A673 (cell line): ENCODE measurements at regions not wholly inside any gene's neighbourhood (a gene's known extent, or its start where the extent isn't known, plus 50 kb on each side); places are given as distances from the start of the nearest gene placed in this dataset.

ENCODE experiments used
- BruUV-seq: library from RNA; stranded (reverse); fragments of 400-500 nt; replicated peaks from 2 replicates; lab custom pipeline; 2021; lab: Mats Ljungman, UMichigan
- CTCF ChIA-PET: fragments of 300-600 bp; sonication (Branson Sonifier 250); formaldehyde crosslinking; loops from one replicate; lab custom pipeline; 2022; ENCODE audit warnings: antibody characterized with exemption; lab: Charles Lee
- POLR2A ChIA-PET: fragments of 300-600 bp; sonication (Branson Sonifier 250); formaldehyde crosslinking; loops from one replicate; lab custom pipeline; 2022; ENCODE audit warnings: antibody characterized with exemption; ENCODE audit not compliant: low non-redundant PET; lab: Charles Lee
- DNase-seq: peaks from one replicate; pipeline ENCODE4 v3.0.0-alpha.2; 2015; ENCODE audit warnings: low spot score
- H3K27ac ChIP-seq: fragments of 200-600 bp; sonication (generic); 2 replicates; pipeline ENCODE4 v1.5.1; 2016; ENCODE audit warnings: mixed run types, low read depth, mild to moderate bottlenecking, mixed read lengths, antibody characterized with exemption, low read length; ENCODE audit not compliant: poor library complexity, severe bottlenecking
- H3K27me3 ChIP-seq: fragments of 200-600 bp; sonication (generic); replicated peaks from 2 replicates; pipeline ENCODE4 v1.6.1; 2017; ENCODE audit warnings: mixed run types, low read depth, mild to moderate bottlenecking, mixed read lengths, antibody characterized with exemption, low read length; ENCODE audit not compliant: insufficient read depth, poor library complexity
- H3K36me3 ChIP-seq: fragments of 200-600 bp; sonication (generic); 2 replicates; pipeline ENCODE4 v1.6.1; 2016; ENCODE audit warnings: mixed run types, mild to moderate bottlenecking, mixed read lengths, antibody characterized with exemption, low read length; ENCODE audit not compliant: insufficient read depth, poor library complexity, severe bottlenecking
- H3K4me1 ChIP-seq: fragments of 200-600 bp; sonication (generic); 2 replicates; pipeline ENCODE4 v1.6.1; 2017; ENCODE audit warnings: mixed run types, mild to moderate bottlenecking, mixed read lengths, antibody characterized with exemption, low read length; ENCODE audit not compliant: insufficient read depth, poor library complexity, severe bottlenecking
- H3K4me3 ChIP-seq: fragments of 200-600 bp; sonication (generic); 2 replicates; pipeline ENCODE4 v1.5.1; 2016; ENCODE audit warnings: low read depth, mixed run types, mild to moderate bottlenecking, mixed read lengths, low read length; ENCODE audit not compliant: poor library complexity, severe bottlenecking
- H3K9me3 ChIP-seq: fragments of 200-600 bp; sonication (generic); 2 replicates; pipeline ENCODE4 v1.6.1; 2016; ENCODE audit warnings: mixed run types, low read depth, mild to moderate bottlenecking, mixed read lengths, antibody characterized with exemption, low read length; ENCODE audit not compliant: poor library complexity, severe bottlenecking
- EZH2 ChIP-seq: fragments of 200-600 bp; sonication (generic); IDR thresholded peaks from 2 replicates; pipeline ENCODE4 v1.6.1; 2017; ENCODE audit warnings: borderline replicate concordance, low read depth, mild to moderate bottlenecking, mixed read lengths, antibody characterized with exemption, low read length; ENCODE audit not compliant: poor library complexity, severe bottlenecking
- intact Hi-C: fragments of 100-400 bp; cut with micrococcal nuclease; formaldehyde crosslinking; loops from one replicate; pipeline ENCODE4 v1.10.0; 2022; ENCODE audit not compliant: unreplicated experiment
- TF ChIP-seq, protein P1 (sequence below): fragments of 300-800, 200-600 bp; sonication (generic); conservative IDR thresholded peaks from 2 replicates; pipeline ENCODE4 v1.5.1; 2017; ENCODE audit warnings: low read depth, mild to moderate bottlenecking, antibody characterized with exemption, low read length, moderate library complexity, mixed read lengths

- TF ChIP-seq, protein P1, sequence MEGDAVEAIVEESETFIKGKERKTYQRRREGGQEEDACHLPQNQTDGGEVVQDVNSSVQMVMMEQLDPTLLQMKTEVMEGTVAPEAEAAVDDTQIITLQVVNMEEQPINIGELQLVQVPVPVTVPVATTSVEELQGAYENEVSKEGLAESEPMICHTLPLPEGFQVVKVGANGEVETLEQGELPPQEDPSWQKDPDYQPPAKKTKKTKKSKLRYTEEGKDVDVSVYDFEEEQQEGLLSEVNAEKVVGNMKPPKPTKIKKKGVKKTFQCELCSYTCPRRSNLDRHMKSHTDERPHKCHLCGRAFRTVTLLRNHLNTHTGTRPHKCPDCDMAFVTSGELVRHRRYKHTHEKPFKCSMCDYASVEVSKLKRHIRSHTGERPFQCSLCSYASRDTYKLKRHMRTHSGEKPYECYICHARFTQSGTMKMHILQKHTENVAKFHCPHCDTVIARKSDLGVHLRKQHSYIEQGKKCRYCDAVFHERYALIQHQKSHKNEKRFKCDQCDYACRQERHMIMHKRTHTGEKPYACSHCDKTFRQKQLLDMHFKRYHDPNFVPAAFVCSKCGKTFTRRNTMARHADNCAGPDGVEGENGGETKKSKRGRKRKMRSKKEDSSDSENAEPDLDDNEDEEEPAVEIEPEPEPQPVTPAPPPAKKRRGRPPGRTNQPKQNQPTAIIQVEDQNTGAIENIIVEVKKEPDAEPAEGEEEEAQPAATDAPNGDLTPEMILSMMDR: no peak
- no peak for TF ChIP-seq EZH2
- H3K4me3 ChIP-seq: no peak overlapping the region
- intact Hi-C loops: no loop called here
- no peaks in the 10 kb centered on the region for H3K9me3 ChIP-seq
- no peaks in the 10 kb centered on the region for H3K4me1 ChIP-seq
- H3K36me3 ChIP-seq: no peaks in the 10 kb centered on the region
- no TSS peak for BruUV-seq
- H3K27ac ChIP-seq: no peak overlapping the region
- ChIA-PET CTCF (no interaction called here), POLR2A (no interaction called here)
- no peaks in the 10 kb centered on the region for H3K27me3 ChIP-seq
- DNase-seq: no peak
Measured at GRCh38 chr3:106034313-106034712, 165.5 kb upstream of the CBLB start.

GRCh38 chr3:106035619-106036018 lies 166.8 kb upstream of the CBLB start:
- ChIA-PET CTCF (no interaction called here), POLR2A (no interaction called here)
- no peak for DNase-seq
- Histone ChIP-seq H3K4me3 (no peak overlapping the region), H3K36me3 (no peaks in the 10 kb centered on the region), H3K27ac (no peak overlapping the region), H3K27me3 (no peaks in the 10 kb centered on the region), H3K9me3 (no peaks in the 10 kb centered on the region), H3K4me1 (no peaks in the 10 kb centered on the region)
- intact Hi-C loops: no loop called here
- BruUV-seq: no TSS peak
- TF ChIP-seq EZH2: no peak
- TF ChIP-seq, protein P1: no peak

- Histone ChIP-seq H3K27me3 (no peaks in the 10 kb centered on the region), H3K9me3 (no peaks in the 10 kb centered on the region), H3K4me3 (no peak overlapping the region), H3K27ac (no peak overlapping the region), H3K36me3 (no peaks in the 10 kb centered on the region), H3K4me1 (no peaks in the 10 kb centered on the region)
- TF ChIP-seq EZH2: no peak
- no peak for DNase-seq
- intact Hi-C loops: no loop called here
- BruUV-seq: no TSS peak
- POLR2A ChIA-PET: no interaction called here
- CTCF ChIA-PET: no interaction called here
Measured at GRCh38 chr3:106036696-106037095, 167.9 kb upstream of the CBLB start.

DNA sequence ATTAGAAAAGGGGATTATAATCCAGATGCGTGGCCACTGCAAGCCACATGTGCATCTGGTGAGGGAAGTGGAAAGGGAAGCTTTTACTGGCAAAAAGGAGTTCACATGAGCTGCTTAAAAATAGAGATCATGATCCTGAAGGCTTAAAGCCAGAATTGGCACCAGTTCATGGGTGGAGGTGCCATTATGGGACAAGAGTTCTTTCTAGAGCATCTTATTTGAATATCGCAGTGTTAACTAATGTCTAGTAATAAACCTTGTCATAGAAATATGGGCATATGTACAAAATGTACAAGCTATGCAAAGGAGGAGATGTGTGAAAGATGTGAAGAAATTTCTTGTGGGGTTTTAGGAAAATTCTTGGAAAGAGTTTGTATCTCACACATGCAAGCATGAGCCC lies 178.4 kb upstream of the CBLB start:
- no peak for DNase-seq
- TF ChIP-seq, protein P1: no peak
- H3K27ac ChIP-seq: no peak overlapping the region
- no peaks in the 10 kb centered on the region for H3K27me3 ChIP-seq
- BruUV-seq: no TSS peak
- no peaks in the 10 kb centered on the region for H3K9me3 ChIP-seq
- CTCF ChIA-PET: no interaction called here
- intact Hi-C loops: no loop called here
- no peaks in the 10 kb centered on the region for H3K36me3 ChIP-seq
- H3K4me3 ChIP-seq: no peak overlapping the region
- peaks cover 13% of the 10 kb centered on the region for H3K4me1 ChIP-seq
- POLR2A ChIA-PET: no interaction called here
